Glutamatergic neuron (in vitro differentiated cells): ENCODE measurements at regions not wholly inside any gene's neighbourhood (a gene's known extent, or its start where the extent isn't known, plus 50 kb on each side); places are given as distances from the start of the nearest gene placed in this dataset.

Experiments used
- DNase-seq: peaks from one replicate; pipeline ENCODE4 v3.0.0; 2022
- H3K27ac Mint-ChIP-seq: one replicate; pipeline ENCODE4 v1.8.0; 2020; ENCODE audit warnings: mild to moderate bottlenecking, mixed read lengths, inconsistent platforms; ENCODE audit not compliant: unreplicated experiment
- H3K27me3 Mint-ChIP-seq: one replicate; pipeline ENCODE4 v1.8.0; 2020; ENCODE audit warnings: mild to moderate bottlenecking, moderate library complexity, mixed read lengths, inconsistent platforms; ENCODE audit not compliant: unreplicated experiment
- H3K36me3 Mint-ChIP-seq: one replicate; pipeline ENCODE4 v1.8.0; 2020; ENCODE audit warnings: mild to moderate bottlenecking, mixed read lengths, inconsistent platforms; ENCODE audit not compliant: unreplicated experiment
- H3K4me1 Mint-ChIP-seq: one replicate; pipeline ENCODE4 v1.8.0; 2020; ENCODE audit warnings: mild to moderate bottlenecking, low read depth, mixed read lengths, inconsistent platforms; ENCODE audit not compliant: unreplicated experiment
- H3K4me3 Mint-ChIP-seq: one replicate; pipeline ENCODE4 v1.8.0; 2020; ENCODE audit warnings: mild to moderate bottlenecking, mixed read lengths, inconsistent platforms; ENCODE audit not compliant: unreplicated experiment
- H3K9me3 Mint-ChIP-seq: one replicate; pipeline ENCODE4 v1.8.0; 2020; ENCODE audit warnings: mild to moderate bottlenecking, moderate library complexity, mixed read lengths, inconsistent platforms; ENCODE audit not compliant: unreplicated experiment
- CTCF ChIP-seq: fragments of 200-600 bp; sonication (generic); IDR thresholded peaks from one replicate; pipeline ENCODE4 v1.5.0; 2021; ENCODE audit not compliant: partially characterized antibody, unreplicated experiment

- no peaks in the 10 kb centered on the region for H3K36me3 Mint-ChIP-seq
- H3K9me3 Mint-ChIP-seq: no peaks in the 10 kb centered on the region
- no peak for DNase-seq
- peaks cover 1% of the 10 kb centered on the region for H3K27me3 Mint-ChIP-seq
- H3K27ac Mint-ChIP-seq: no peak overlapping the region
- no peak overlapping the region for H3K4me3 Mint-ChIP-seq
- peaks cover 7% of the 10 kb centered on the region for H3K4me1 Mint-ChIP-seq
- TF ChIP-seq CTCF: no peak
Measured at GRCh38 chr17:65359016-65359415, 202.4 kb downstream of the AXIN2 start.

GRCh38 chr17:65356536-65356935, 204.9 kb downstream of the AXIN2 start:
- Mint-ChIP-seq H3K27ac (no peak overlapping the region), H3K9me3 (no peaks in the 10 kb centered on the region), H3K4me3 (no peak overlapping the region), H3K36me3 (no peaks in the 10 kb centered on the region), H3K27me3 (peaks cover 1% of the 10 kb centered on the region), H3K4me1 (peaks cover 7% of the 10 kb centered on the region)
- TF ChIP-seq CTCF: no peak
- no peak for DNase-seq

GRCh38 chr17:65355246-65355645, 206.2 kb downstream of the AXIN2 start:
- no peak for TF ChIP-seq CTCF
- no peak for DNase-seq
- Mint-ChIP-seq H3K9me3 (peaks cover 2% of the 10 kb centered on the region), H3K4me1 (peaks cover 5% of the 10 kb centered on the region), H3K36me3 (no peaks in the 10 kb centered on the region), H3K27ac (no peak overlapping the region), H3K4me3 (no peak overlapping the region), H3K27me3 (no peaks in the 10 kb centered on the region)

GRCh38 chr17:65349916-65350315, 211.5 kb downstream of the AXIN2 start:
- H3K9me3 Mint-ChIP-seq: peaks cover 2% of the 10 kb centered on the region
- no peak for TF ChIP-seq CTCF
- DNase-seq: no peak
- no peak overlapping the region for H3K4me3 Mint-ChIP-seq
- H3K36me3 Mint-ChIP-seq: peaks cover 5% of the 10 kb centered on the region
- peaks cover 2% of the 10 kb centered on the region for H3K27me3 Mint-ChIP-seq
- H3K4me1 Mint-ChIP-seq: no peaks in the 10 kb centered on the region
- no peak overlapping the region for H3K27ac Mint-ChIP-seq

- Mint-ChIP-seq H3K27ac (no peak overlapping the region), H3K36me3 (peaks cover 5% of the 10 kb centered on the region), H3K4me1 (no peaks in the 10 kb centered on the region), H3K27me3 (peaks cover 2% of the 10 kb centered on the region), H3K4me3 (no peak overlapping the region), H3K9me3 (peaks cover under 1% of the 10 kb centered on the region)
- no peak for TF ChIP-seq CTCF
- no peak for DNase-seq
Measured at GRCh38 chr17:65346166-65346565, 209.0 kb downstream of the RGS9 start.
